Stimulated activated naive B cell treated with anti-CD40 and anti-IgM and Interleukin-4, amounts not matched to agents 10 μg/mL and 1 μg/mL and 100 μg/mL, for 72 hours (primary cell): ENCODE measurements at regions not wholly inside any gene's neighbourhood (a gene's known extent, or its start where the extent isn't known, plus 50 kb on each side); places are given as distances from the start of the nearest gene placed in this dataset.
A peak's percentile ranks its signal among the peaks of the same experiment; 100 is the strongest.
"Not testable (repeated sequence)": the region's sequence is repeated elsewhere in the genome, so short reads cannot be mapped to it uniquely, and the experiment has no call there.

ENCODE experiments used
- ATAC-seq, 2 donors: fragments of 150-1000 bp; cut with Tn5 transposase; replicated peaks; 2 replicates each; pipeline ENCODE4 v1.10.0; 2021; ENCODE audit warnings: moderate library complexity in 1 of 2
- DNase-seq: peaks from one replicate; pipeline ENCODE4 v3.0.0; 2021
- H3K27ac Mint-ChIP-seq: one replicate; pipeline ENCODE4 v1.8.0; 2022; ENCODE audit warnings: mild to moderate bottlenecking, mixed read lengths
- H3K27me3 Mint-ChIP-seq, 2 donors: one replicate each; pipeline ENCODE4 v1.8.0; 2022; ENCODE audit warnings: mixed read lengths in 2 of 2
- H3K36me3 Mint-ChIP-seq, 2 donors: one replicate each; pipeline ENCODE4 v1.8.0; 2022; ENCODE audit warnings: mixed read lengths in 2 of 2, mild to moderate bottlenecking in 1 of 2
- H3K4me1 Mint-ChIP-seq, 2 donors: one replicate each; pipeline ENCODE4 v1.8.0; 2022; ENCODE audit warnings: mixed read lengths in 2 of 2, mild to moderate bottlenecking in 1 of 2
- H3K4me3 Mint-ChIP-seq, 2 donors: one replicate each; pipeline ENCODE4 v1.8.0; 2022; ENCODE audit warnings: mild to moderate bottlenecking in 2 of 2, mixed read lengths in 2 of 2, moderate library complexity in 1 of 2
- H3K9me3 Mint-ChIP-seq, 2 donors: one replicate each; pipeline ENCODE4 v1.8.0; 2022; ENCODE audit warnings: mixed read lengths in 2 of 2, mild to moderate bottlenecking in 1 of 2

DNA sequence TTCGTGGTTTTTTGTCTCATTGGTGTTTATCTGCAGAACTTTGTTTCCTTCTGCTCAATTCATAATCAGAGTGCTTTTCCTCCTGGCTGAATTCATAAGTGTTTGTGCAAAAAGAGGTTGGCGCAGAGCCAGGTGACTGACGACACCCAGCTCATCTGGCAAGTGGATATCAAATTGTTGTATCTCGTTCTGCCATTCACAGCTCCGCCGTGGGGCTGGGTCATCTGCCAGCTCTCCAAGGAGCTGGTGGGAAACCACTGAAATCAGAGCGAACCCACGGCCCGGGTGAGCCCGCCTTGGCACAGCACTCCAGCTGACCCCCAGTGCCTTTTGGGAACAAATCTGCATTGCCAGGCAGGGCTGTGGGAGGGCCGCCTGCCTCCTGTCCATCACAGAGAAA lies 110.7 kb upstream of the DRD5 start:
- H3K4me1 Mint-ChIP-seq, H3K9me3 Mint-ChIP-seq, H3K4me3 Mint-ChIP-seq, H3K36me3 Mint-ChIP-seq, H3K27ac Mint-ChIP-seq, DNase-seq, ATAC-seq: not testable (repeated sequence)
- peaks cover 14 to 15% of the 10 kb centered on the region in 2 donors for H3K27me3 Mint-ChIP-seq

DNA sequence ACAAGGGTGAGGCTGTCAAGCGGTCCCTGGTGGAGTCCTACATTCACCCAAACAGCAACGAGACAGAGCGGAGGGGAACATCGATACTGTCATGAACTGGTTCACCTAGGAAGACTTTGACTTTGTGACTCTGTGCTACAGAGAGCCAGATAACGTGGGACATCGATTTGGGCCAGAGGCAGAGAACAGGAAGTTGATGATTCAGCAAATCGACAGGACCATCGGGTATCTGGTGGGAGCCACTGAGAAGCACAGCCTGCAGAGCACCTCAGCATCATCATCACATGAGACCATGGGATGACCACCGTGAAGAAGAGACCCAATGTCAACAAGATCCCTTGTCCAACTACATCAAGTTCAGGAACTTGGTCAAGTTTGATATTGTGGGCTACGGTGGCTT lies 104.1 kb upstream of the DRD5 start:
- DNase-seq, H3K27ac Mint-ChIP-seq, H3K27me3 Mint-ChIP-seq, ATAC-seq, H3K4me1 Mint-ChIP-seq, H3K9me3 Mint-ChIP-seq, H3K36me3 Mint-ChIP-seq, H3K4me3 Mint-ChIP-seq: not testable (repeated sequence)

DNA sequence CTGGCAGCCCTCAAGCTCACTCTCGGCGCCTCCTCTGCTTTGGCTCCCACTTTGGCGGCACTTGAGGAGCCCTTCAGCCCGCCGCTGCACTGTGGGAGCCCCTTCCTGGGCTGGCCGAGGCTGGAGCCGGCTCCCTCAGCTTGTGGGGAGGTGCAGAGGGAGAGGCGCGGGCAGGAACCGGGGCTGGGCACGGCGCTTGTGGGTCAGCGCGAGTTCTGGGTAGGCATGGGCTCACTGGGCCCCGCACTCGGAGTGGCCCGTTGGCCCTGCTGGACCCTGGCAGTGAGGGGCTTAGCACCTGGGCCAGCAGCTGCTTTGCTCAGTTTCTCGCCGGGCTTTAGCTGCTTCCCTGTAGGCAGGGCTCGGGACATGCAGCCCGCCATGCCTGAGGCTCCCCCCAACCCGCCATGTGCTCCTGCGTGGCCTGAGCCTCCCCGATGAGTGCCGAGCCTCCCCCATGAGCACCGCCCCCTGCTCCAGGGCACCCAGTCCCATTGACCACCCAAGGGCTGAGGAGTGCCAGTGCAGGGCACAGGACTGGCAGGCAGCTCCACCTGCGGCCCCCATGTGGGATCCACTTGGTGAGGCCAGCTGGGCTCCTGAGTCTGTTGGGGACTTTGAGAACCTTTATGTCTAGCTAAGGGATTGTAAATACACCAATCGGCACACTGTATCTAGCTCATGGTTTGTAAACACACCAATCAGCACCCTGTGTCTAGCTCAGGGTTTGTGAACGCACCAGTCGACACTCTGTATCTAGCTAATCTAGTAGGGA lies 101.5 kb upstream of the DRD5 start:
- no peak for DNase-seq
- Mint-ChIP-seq H3K4me3 (no peak overlapping the region), H3K4me1 (no peaks in the 10 kb centered on the region), H3K27ac (no peak overlapping the region), H3K36me3 (no peaks in the 10 kb centered on the region), H3K27me3 (peaks cover 0 to 5% of the 10 kb centered on the region in 2 donors), H3K9me3 (no peaks in the 10 kb centered on the region)
- no peak for ATAC-seq

DNA sequence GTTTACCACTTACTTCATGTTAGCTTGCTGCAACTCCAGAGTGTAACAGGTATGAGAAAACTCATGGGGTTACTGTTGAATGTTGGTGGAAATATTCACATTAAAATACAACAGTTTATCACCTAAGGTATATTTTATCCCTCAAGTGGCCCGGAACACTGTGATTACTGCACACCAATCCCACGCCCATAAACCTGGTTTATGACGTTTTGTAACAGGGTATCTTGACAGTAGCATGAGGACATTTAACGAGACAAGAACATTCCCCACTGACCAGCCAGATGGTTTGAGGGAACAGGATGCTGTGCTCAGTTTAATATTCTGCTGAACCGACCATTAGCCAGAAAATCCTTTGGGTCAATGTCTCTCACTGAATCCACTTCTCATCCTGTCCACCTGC lies 98.3 kb upstream of the DRD5 start:
- H3K36me3 Mint-ChIP-seq, result not testable (repeated sequence)

GRCh38 chr4:9685016-9685415 lies 96.4 kb upstream of the DRD5 start:
- not testable (repeated sequence) for H3K4me1 Mint-ChIP-seq

More for the DNA sequence above, 98.3 kb upstream of the DRD5 start:
- not testable (repeated sequence) for H3K27ac Mint-ChIP-seq, H3K9me3 Mint-ChIP-seq, H3K27me3 Mint-ChIP-seq, H3K4me3 Mint-ChIP-seq, ATAC-seq, H3K4me1 Mint-ChIP-seq, DNase-seq

DNA sequence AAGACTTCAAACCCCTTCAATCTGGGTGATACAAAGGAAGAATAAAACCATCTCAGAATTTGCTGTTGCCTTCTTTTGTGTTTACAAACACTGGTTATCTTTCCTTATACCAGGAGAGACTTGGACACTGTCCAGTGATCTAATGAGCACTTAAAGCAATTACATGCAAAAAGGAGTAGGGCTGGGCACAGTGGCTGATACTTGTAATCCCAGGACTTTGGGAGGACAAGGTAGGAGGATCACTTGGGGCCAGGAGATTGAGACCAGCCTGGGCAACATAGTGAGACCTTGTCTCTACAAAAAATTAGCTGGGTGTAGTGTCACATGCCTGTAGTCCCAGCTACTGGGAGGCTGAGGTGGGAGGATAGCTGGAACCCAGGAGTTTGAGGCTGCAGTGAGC lies 95.7 kb upstream of the DRD5 start:
- Mint-ChIP-seq H3K27ac (no peak overlapping the region), H3K4me1 (peaks cover 0 to under 1% of the 10 kb centered on the region in 2 donors), H3K27me3 (peaks cover 0 to 8% of the 10 kb centered on the region in 2 donors), H3K4me3 (no peak overlapping the region), H3K36me3 (no peaks in the 10 kb centered on the region), H3K9me3 (no peaks in the 10 kb centered on the region)
- ATAC-seq (no peak), DNase-seq (no peak)

More at GRCh38 chr4:9685016-9685415, 96.4 kb upstream of the DRD5 start:
- not testable (repeated sequence) for H3K36me3 Mint-ChIP-seq, H3K4me3 Mint-ChIP-seq, H3K27ac Mint-ChIP-seq, DNase-seq, H3K9me3 Mint-ChIP-seq, ATAC-seq, H3K27me3 Mint-ChIP-seq

DNA sequence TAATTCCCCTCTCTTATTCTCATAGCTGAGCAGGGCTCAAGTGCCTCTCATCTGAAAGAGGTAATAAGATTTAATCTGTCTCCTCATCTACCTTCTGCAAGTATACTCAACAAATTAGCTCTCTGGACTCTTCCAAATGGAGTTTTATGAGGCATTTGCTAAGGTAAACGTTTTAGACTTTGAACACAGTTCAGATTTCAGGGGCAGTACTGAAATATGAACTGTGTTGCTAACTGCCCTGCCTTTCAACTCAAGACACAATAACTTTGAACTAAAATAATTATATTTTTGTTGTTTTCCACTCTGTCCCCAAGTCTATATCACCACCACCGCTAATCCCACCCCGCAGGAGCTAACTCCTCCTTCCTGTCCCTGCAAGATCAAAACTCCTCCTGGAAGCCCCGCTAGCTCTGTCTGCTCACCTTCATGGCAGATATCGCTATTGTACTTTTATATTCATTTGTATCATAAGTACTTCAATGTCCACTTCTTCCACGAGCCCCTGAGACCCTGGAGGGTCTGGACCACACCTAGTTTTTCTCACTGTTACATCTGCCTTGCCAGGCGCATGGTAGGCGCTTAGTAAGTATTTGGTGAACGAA lies 90.7 kb upstream of the DRD5 start:
- not testable (repeated sequence) for H3K9me3 Mint-ChIP-seq, H3K27me3 Mint-ChIP-seq, ATAC-seq, DNase-seq, H3K36me3 Mint-ChIP-seq, H3K27ac Mint-ChIP-seq
- H3K4me1 Mint-ChIP-seq, result peaks cover 7 to 15% of the 10 kb centered on the region in 2 donors
- peak overlapping the region; percentile 84 to 90 for H3K4me3 Mint-ChIP-seq

GRCh38 chr4:9691238-9692065 lies 90.0 kb upstream of the DRD5 start:
- Mint-ChIP-seq H3K36me3 (no peaks in the 10 kb centered on the region), H3K27ac (peak overlapping the region; percentile 62), H3K27me3 (peaks cover 0 to 8% of the 10 kb centered on the region in 2 donors), H3K4me1 (peaks cover 7 to 15% of the 10 kb centered on the region in 2 donors), H3K9me3 (no peaks in the 10 kb centered on the region), H3K4me3 (peak overlapping the region; percentile 84 to 90)
- DNase-seq (peak; percentile 93), ATAC-seq (peak; percentile 100)

DNA sequence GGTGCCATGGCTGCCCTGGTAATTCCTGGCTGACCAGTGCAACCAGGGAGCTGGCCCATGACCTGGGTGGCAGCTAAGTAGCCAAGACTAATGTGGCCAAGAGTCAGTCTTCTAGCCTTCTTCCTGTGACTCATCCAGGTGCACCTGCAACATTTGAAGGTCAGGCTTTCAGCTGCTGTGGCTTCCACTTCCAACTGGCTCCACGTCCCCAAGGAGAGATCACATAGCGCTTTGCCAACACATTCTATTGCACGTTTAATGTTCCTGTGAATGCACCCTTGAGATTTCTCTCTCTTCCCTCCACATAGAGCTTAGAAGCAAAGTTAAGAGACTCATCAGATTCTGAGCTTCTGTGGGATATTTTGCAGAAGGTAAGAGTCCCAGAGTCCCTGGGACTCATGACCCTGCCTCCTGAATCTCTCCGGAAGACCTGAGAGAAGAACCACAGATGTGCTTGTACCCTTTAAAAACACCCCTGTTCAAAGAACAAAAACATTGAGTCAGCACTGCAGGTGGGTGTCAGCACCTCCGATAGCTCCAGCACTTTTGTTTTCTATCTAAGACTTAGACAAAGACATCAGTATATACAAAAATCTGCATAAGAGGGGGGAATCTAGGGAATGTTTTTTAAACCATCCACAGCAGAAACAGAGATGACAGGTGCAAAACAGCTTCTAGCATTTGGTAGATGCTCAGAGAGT lies 88.5 kb upstream of the DRD5 start:
- Mint-ChIP-seq H3K27ac (peak overlapping the region; percentile 31), H3K4me1 (peaks cover 7 to 15% of the 10 kb centered on the region in 2 donors)
- not testable (repeated sequence) for DNase-seq, ATAC-seq, H3K36me3 Mint-ChIP-seq, H3K27me3 Mint-ChIP-seq, H3K9me3 Mint-ChIP-seq, H3K4me3 Mint-ChIP-seq

DNA sequence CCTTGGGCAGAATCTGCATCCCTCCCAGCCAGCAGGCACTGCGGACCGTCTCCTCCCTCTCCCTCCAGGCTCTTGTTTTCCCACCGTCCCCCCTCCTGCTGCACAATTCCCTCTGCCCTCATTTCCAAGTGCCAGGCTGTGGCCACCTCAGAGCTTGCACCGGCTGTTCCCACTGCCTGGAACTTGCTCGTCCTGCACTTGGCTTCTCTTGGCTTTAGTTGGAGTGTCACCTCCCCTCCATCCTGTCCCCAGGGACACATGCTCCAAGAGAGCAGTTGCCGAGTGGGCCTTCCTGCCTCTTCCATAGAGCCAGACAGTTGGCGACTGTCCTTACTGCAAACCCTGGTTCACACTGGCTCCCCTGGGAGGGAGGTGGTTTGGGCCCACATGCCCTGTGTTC lies 87.0 kb upstream of the DRD5 start:
- DNase-seq, H3K36me3 Mint-ChIP-seq, ATAC-seq, H3K27me3 Mint-ChIP-seq, H3K4me3 Mint-ChIP-seq, H3K9me3 Mint-ChIP-seq, H3K27ac Mint-ChIP-seq: not testable (repeated sequence)
- peaks cover 7 to 15% of the 10 kb centered on the region in 2 donors for H3K4me1 Mint-ChIP-seq

DNA sequence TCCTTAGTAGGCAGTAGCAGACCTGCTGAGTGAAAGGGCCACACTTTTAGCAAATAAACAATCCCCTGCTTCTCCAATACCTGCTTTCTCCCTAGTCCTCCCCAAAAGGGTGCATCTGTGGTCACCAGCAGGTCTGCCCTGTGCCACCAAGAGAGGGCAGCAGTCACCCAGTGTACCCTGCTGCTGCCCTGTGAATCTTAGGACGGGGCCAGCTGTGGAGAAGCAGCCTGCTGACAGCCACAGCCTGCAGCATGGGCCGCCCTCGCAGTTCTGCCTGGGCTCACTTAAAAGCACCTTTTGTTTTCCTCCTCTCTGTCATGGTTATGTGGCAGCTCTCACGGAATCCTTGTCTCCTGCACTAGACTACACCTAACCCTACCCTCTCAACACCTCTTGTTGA lies 85.4 kb upstream of the DRD5 start:
- not testable (repeated sequence) for H3K4me3 Mint-ChIP-seq, H3K27ac Mint-ChIP-seq, H3K9me3 Mint-ChIP-seq, H3K36me3 Mint-ChIP-seq, H3K27me3 Mint-ChIP-seq, DNase-seq, ATAC-seq
- peaks cover 5 to 11% of the 10 kb centered on the region in 2 donors for H3K4me1 Mint-ChIP-seq

GRCh38 chr4:9696561-9696960 lies 84.9 kb upstream of the DRD5 start:
- H3K4me3 Mint-ChIP-seq, H3K27ac Mint-ChIP-seq, H3K27me3 Mint-ChIP-seq, H3K36me3 Mint-ChIP-seq, ATAC-seq, H3K9me3 Mint-ChIP-seq, H3K4me1 Mint-ChIP-seq, DNase-seq: not testable (repeated sequence)

- H3K27ac Mint-ChIP-seq, H3K4me3 Mint-ChIP-seq, H3K9me3 Mint-ChIP-seq, H3K4me1 Mint-ChIP-seq, H3K36me3 Mint-ChIP-seq, H3K27me3 Mint-ChIP-seq, ATAC-seq, DNase-seq: not testable (repeated sequence)
Measured at GRCh38 chr4:9702019-9702418, 79.4 kb upstream of the DRD5 start.

GRCh38 chr4:9702696-9703095 lies 78.7 kb upstream of the DRD5 start:
- H3K9me3 Mint-ChIP-seq, DNase-seq, H3K36me3 Mint-ChIP-seq, H3K4me3 Mint-ChIP-seq, H3K27ac Mint-ChIP-seq, H3K27me3 Mint-ChIP-seq, H3K4me1 Mint-ChIP-seq, ATAC-seq: not testable (repeated sequence)
